ENCODE measurements at regions not wholly inside any gene's neighbourhood (a gene's known extent, or its start where the extent isn't known, plus 50 kb on each side); places are given as distances from the start of the nearest gene placed in this dataset.
"Not testable (repeated sequence)": the region's sequence is repeated elsewhere in the genome, so short reads cannot be mapped to it uniquely, and the experiment has no call there.

GRCh38 chr22:22374579-22374978 lies 130.0 kb downstream of the VPREB1 start:
- no peak for DNase-seq

- no peak for DNase-seq
Measured at GRCh38 chr22:22375576-22376351, 131.2 kb downstream of the VPREB1 start.

GRCh38 chr22:22376352-22376706 lies 131.7 kb downstream of the VPREB1 start:
- DNase-seq = no peak

- not testable (repeated sequence) for DNase-seq
Measured at GRCh38 chr22:22376884-22377283, 131.7 kb downstream of the ZNF280B start.

- DNase-seq = no peak
Measured at GRCh38 chr22:22377335-22377734, 131.2 kb downstream of the ZNF280B start.

GRCh38 chr22:22378446-22379415 lies 129.8 kb downstream of the ZNF280B start:
- DNase-seq = no peak

- no peak for DNase-seq
Measured at GRCh38 chr22:22380098-22381030, 128.2 kb downstream of the ZNF280B start.

- DNase-seq = not testable (repeated sequence)
Measured at GRCh38 chr22:22381292-22381691, 127.2 kb downstream of the ZNF280B start.

GRCh38 chr22:22384267-22384666 lies 124.3 kb downstream of the ZNF280B start:
- DNase-seq = no peak

GRCh38 chr22:22384668-22385244 lies 123.8 kb downstream of the ZNF280B start:
- DNase-seq = no peak

- DNase-seq = no peak
Measured at GRCh38 chr22:22386602-22387385, 121.7 kb downstream of the ZNF280B start.

- DNase-seq = no peak
Measured at GRCh38 chr22:22387386-22387736, 121.2 kb downstream of the ZNF280B start.

- DNase-seq = no peak
Measured at GRCh38 chr22:22388090-22388489, 120.5 kb downstream of the ZNF280B start.

- no peak for DNase-seq
Measured at GRCh38 chr22:22388494-22388893, 120.0 kb downstream of the ZNF280B start.

GRCh38 chr22:22389467-22389866 lies 119.1 kb downstream of the ZNF280B start:
- DNase-seq = no peak

GRCh38 chr22:22390989-22391388 lies 117.6 kb downstream of the ZNF280B start:
- no peak for DNase-seq

GRCh38 chr22:22391543-22391942 lies 117.0 kb downstream of the ZNF280B start:
- no peak for DNase-seq

GRCh38 chr22:22392131-22392530 lies 116.4 kb downstream of the ZNF280B start:
- no peak for DNase-seq

- DNase-seq = no peak
Measured at GRCh38 chr22:22394591-22394990, 114.0 kb downstream of the ZNF280B start.

- DNase-seq = no peak
Measured at GRCh38 chr22:22395245-22395644, 113.3 kb downstream of the ZNF280B start.

- no peak for DNase-seq
Measured at GRCh38 chr22:22396741-22397291, 111.7 kb downstream of the ZNF280B start.

Measured in GF-D8 (cell line).